ENCODE measurements at regions not wholly inside any gene's neighbourhood (a gene's known extent, or its start where the extent isn't known, plus 50 kb on each side); places are given as distances from the start of the nearest gene placed in this dataset.

- TF ChIP-seq ZBTB25 (CRISPR knock-in tag; IDR thresholded peaks at IDR 0.05) (no peak), ZBTB49 (CRISPR knock-in tag; IDR thresholded peaks at IDR 0.05; ENCODE audit: borderline replicate concordance) (no peak), NFATC3 (CRISPR knock-in tag; IDR thresholded peaks at IDR 0.05) (no peak), SMAD1 (CRISPR knock-in tag; IDR thresholded peaks at IDR 0.05; ENCODE audit: borderline replicate concordance, low read depth) (no peak)
- TF ChIP-seq, protein P1, sequence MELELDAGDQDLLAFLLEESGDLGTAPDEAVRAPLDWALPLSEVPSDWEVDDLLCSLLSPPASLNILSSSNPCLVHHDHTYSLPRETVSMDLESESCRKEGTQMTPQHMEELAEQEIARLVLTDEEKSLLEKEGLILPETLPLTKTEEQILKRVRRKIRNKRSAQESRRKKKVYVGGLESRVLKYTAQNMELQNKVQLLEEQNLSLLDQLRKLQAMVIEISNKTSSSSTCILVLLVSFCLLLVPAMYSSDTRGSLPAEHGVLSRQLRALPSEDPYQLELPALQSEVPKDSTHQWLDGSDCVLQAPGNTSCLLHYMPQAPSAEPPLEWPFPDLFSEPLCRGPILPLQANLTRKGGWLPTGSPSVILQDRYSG (CRISPR knock-in tag; IDR thresholded peaks at IDR 0.05), result no peak
Observed at GRCh38 chr2:128799284-128799552, 480.6 kb upstream of the HS6ST1 start (continued).

DNA sequence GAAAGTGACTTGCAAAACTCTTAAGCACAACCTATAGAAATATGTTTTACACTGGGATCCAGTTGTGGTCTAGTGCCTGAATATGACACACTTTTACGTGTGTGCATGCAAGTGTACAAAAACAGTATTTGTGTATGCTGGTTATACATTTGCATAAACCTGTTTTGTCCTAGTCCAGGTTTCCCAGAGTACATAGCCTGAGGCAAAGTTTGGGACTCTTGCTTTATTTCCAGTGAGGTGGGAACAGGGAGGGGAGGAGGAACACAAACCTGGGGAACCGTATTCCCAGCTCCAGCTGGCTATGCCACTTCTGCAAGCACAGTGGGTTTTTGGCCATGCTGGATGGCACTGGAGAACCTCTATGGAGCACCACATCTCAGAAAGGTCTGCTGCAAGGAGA is 481.1 kb upstream of the HS6ST1 start:
- no TSS peak for BruUV-seq (replicated peaks)
- in situ Hi-C loops (cut with HindIII; ENCODE audit: extremely low pct_ligation_motif_present, low pct_unique_long_range_greater_than_20kb) (no loop called here), intact Hi-C loops (cut with micrococcal nuclease; ENCODE audit: unreplicated experiment) (no loop called here)
- H2AFZ ChIP-seq (ENCODE audit: low read length), result no peak overlapping the region
- H3K9me3 ChIP-seq (ENCODE audit: low read length), result no peaks in the 10 kb centered on the region
- no peaks in the 10 kb centered on the region for H3K79me2 ChIP-seq (ENCODE audit: insufficient read depth, low read length)
- H3K36me3 ChIP-seq (replicated peaks in 1 of 2; ENCODE audit: control insufficient read depth in 1 of 2, insufficient read depth in 2 of 2, low read length in 2 of 2), result no peaks in the 10 kb centered on the region
- H3K27ac ChIP-seq (ENCODE audit: extremely low read length, insufficient read depth, low read length), result no peak overlapping the region
- ChIA-PET POLR2A (no interaction called here), CTCF (ENCODE audit: low intra/inter-chr PET ratio, low total read pairs) (no interaction called here)
- FAIRE-seq (no peak), DNase-seq (ENCODE audit: low spot score) (no peak), ATAC-seq (no peak)
- H3K4me3 ChIP-seq (replicated peaks in 1 of 3; ENCODE audit: insufficient read depth in 1 of 3, low read depth in 2 of 3, low read length in 3 of 3), result no peak overlapping the region
- TF ChIP-seq STAT6 (CRISPR knock-in tag; IDR thresholded peaks at IDR 0.05; ENCODE audit: borderline replicate concordance) (no peak), POLR2AphosphoS2 (IDR thresholded peaks at IDR 0.05; ENCODE audit: low read depth, low read length) (no peak), MEIS2 (CRISPR knock-in tag; IDR thresholded peaks at IDR 0.05) (no peak)
- TF ChIP-seq, protein P2, sequence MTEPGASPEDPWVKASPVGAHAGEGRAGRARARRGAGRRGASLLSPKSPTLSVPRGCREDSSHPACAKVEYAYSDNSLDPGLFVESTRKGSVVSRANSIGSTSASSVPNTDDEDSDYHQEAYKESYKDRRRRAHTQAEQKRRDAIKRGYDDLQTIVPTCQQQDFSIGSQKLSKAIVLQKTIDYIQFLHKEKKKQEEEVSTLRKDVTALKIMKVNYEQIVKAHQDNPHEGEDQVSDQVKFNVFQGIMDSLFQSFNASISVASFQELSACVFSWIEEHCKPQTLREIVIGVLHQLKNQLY (CRISPR knock-in tag; IDR thresholded peaks at IDR 0.05), result no peak
- H3K4me2 ChIP-seq (ENCODE audit: low read depth, low read length), result no peak overlapping the region
- no peaks in the 10 kb centered on the region for H3K4me1 ChIP-seq (ENCODE audit: insufficient read depth, low read length)
- H3K27me3 ChIP-seq (ENCODE audit: control insufficient read depth in 1 of 2, insufficient read depth in 2 of 2, low read length in 2 of 2), result peaks cover 0 to 14% of the 10 kb centered on the region in 2 experiments; a peak in 1 of 5 replicates
- WGBS (ENCODE audit: low lambda C conversion rate), result 0% methylated on average over 2 of the region's 2 CpGs
- H3K9ac ChIP-seq (ENCODE audit: insufficient read depth, low read depth, low read length), result no peak overlapping the region
- no peaks in the 10 kb centered on the region for H4K20me1 ChIP-seq (ENCODE audit: insufficient read depth, low read length)
